SK-N-MC (cell line): ENCODE measurements at regions not wholly inside any gene's neighbourhood (a gene's known extent, or its start where the extent isn't known, plus 50 kb on each side); places are given as distances from the start of the nearest gene placed in this dataset.
"Not testable (repeated sequence)": the region's sequence is repeated elsewhere in the genome, so short reads cannot be mapped to it uniquely, and the experiment has no call there.

Experiments
- DNase-seq: peaks from one replicate; pipeline ENCODE4 v3.0.0-alpha.2; 2011; ENCODE audit warnings: low read depth, low spot score
- H3K27ac ChIP-seq: fragments of 200-600 bp; sonication (generic); 2 replicates; pipeline ENCODE4 v1.5.1; 2016; ENCODE audit warnings: mixed run types
- H3K36me3 ChIP-seq: fragments of 200-600 bp; sonication (generic); 2 replicates; pipeline ENCODE4 v1.6.1; 2017; ENCODE audit warnings: antibody characterized with exemption, low read length, mixed read lengths; ENCODE audit not compliant: insufficient read depth
- H3K4me3 ChIP-seq: fragments of 200-600 bp; sonication (generic); 2 replicates; pipeline ENCODE4 v1.5.1; 2016
- H3K9ac ChIP-seq: fragments of 200-600 bp; sonication (generic); 2 replicates; pipeline ENCODE4 v1.8.0; 2017; ENCODE audit warnings: mixed run types, mixed read lengths; ENCODE audit not compliant: insufficient read length
- H3K9me3 ChIP-seq: fragments of 200-600 bp; sonication (generic); 2 replicates; pipeline ENCODE4 v1.6.1; 2017; ENCODE audit warnings: low read depth, mild to moderate bottlenecking, antibody characterized with exemption, low read length, moderate library complexity, mixed read lengths
- EZH2 ChIP-seq: fragments of 200-600 bp; sonication (generic); IDR thresholded peaks from one replicate; pipeline ENCODE4 v1.6.1; 2017; ENCODE audit warnings: antibody characterized with exemption
- FOXP2 ChIP-seq: optimal IDR thresholded peaks from 2 replicates; pipeline ENCODE3; 2011; ENCODE audit warnings: mild to moderate bottlenecking, moderate library complexity; ENCODE audit not compliant: insufficient read depth; ENCODE audit errors: extremely low read length, control extremely low read depth
- POLR2AphosphoS5 ChIP-seq: IDR thresholded peaks from 2 replicates; pipeline ENCODE4 v1.6.1; 2012; ENCODE audit warnings: mild to moderate bottlenecking, low read depth, low read length, borderline replicate concordance

DNA sequence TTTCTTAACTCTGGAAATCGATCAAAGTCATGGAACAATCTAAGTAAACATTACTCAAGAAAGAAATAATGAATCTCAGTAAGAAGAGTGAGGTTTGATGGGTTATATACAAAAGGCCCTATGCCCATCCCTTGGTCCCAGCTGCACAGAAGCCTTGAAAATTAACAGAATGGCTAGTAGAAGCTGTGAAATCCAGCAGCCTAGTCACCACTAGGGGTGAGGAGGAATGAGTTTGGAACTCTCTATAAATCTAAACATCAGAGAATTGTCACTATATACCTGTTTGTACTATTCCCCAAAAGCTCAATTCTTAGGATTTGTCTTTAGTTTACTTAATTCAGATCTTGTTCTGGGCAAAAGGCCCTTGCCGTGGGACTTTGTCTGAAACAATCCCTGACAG lies 313.9 kb upstream of the GRID2 start:
- Histone ChIP-seq H3K27ac (no peak overlapping the region), H3K36me3 (no peaks in the 10 kb centered on the region), H3K4me3 (no peak overlapping the region), H3K9me3 (no peaks in the 10 kb centered on the region), H3K9ac (no peak overlapping the region)
- no peak for TF ChIP-seq EZH2
- TF ChIP-seq FOXP2 = no peak
- TF ChIP-seq POLR2AphosphoS5 = no peak
- DNase-seq = no peak

DNA sequence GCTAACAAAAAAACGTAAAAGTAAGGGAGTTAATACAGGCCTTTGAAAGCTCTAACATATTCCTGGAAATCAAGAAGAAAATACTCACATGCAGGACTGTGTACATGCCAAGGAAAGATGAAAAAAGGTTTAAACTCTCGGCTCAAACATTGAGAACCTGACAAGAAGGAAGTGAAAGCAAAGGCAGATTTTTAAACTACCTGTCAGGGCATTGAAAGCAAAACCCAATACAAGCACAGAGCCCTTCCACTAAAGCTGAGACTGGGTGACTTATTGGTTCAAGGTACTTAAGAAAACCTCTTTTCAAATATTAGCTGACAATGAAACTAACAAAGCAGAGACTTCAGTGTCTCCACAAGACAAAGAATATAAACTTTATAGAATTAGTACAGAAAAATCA lies 313.0 kb upstream of the GRID2 start:
- no peak overlapping the region for H3K9ac ChIP-seq
- H3K27ac ChIP-seq = no peak overlapping the region
- H3K36me3 ChIP-seq = no peaks in the 10 kb centered on the region
- no peak for TF ChIP-seq POLR2AphosphoS5
- no peak for TF ChIP-seq FOXP2
- no peak for TF ChIP-seq EZH2
- H3K4me3 ChIP-seq = no peak overlapping the region
- H3K9me3 ChIP-seq = no peaks in the 10 kb centered on the region
- no peak for DNase-seq

DNA sequence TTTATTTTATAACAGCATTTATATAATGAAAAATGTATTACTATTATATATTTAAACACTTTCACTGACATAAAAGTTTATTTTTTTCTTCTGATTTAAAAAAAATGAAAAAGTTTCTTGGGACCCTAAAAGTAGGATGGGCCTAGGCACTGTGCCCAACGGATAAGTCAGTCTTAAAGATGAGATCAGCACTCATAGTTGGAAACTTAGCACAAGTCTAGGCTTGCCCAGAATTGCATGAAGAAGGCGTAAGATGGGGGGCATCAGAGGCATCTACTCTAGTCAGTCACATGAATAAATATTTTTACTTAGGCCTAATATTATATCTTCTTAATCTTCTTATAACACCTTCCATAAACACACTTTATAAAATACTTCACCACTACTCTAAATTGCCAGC lies 306.7 kb upstream of the GRID2 start:
- H3K36me3 ChIP-seq = no peaks in the 10 kb centered on the region
- no peak overlapping the region for H3K4me3 ChIP-seq

DNA sequence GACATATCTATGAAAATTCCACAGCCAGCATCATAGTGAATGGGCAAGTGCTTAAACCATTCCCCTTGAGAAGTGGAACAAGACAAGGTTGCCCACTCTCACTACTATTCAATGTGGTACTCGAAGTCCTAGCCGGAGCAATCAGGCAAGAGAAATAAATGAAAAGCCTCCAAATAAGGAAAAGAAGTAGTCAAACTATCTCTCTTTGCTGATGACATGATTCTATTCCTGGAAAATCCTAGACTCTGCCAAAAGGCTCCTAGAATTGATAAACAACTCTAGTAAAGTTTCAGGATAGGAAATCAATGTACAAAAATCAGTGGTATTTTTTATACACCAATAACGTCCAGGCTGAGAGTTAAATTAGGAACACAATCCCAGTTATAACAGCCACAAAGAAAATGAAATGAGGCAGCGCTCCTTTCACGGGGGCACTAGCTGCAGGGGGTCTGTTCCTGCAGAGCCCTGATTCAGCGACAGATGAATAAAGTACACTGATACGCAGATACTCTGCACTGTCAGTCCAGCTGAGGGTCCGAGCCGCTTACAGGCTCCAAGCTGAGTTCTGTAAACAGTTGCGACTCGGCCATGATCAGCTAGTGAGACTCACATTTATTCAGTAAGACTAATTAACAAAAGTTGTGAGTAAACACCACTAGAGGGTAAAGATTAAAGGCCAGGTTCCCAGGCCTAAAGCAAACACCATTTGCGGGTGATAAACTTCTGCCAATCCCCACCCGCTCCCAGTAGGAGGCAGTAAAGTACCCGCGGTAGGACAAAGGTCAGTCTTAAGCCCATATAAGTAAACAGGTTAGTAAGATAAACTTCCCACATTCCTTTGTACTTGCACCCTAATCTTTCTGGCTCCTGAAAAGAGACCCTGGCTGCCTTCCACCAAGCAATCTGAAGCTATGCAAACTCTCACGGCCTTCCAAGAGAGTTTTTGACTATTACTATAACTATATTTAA lies 290.6 kb upstream of the GRID2 start:
- Histone ChIP-seq H3K9me3 (no peaks in the 10 kb centered on the region), H3K27ac (no peak overlapping the region), H3K4me3 (no peak overlapping the region), H3K36me3 (no peaks in the 10 kb centered on the region), H3K9ac (no peak overlapping the region)
- TF ChIP-seq EZH2 = no peak
- no peak for TF ChIP-seq POLR2AphosphoS5
- no peak for DNase-seq

More for the DNA sequence above, 306.7 kb upstream of the GRID2 start:
- no peaks in the 10 kb centered on the region for H3K9me3 ChIP-seq
- TF ChIP-seq FOXP2 (no peak), POLR2AphosphoS5 (no peak), EZH2 (no peak)
- H3K27ac ChIP-seq = no peak overlapping the region
- no peak overlapping the region for H3K9ac ChIP-seq
- no peak for DNase-seq

DNA sequence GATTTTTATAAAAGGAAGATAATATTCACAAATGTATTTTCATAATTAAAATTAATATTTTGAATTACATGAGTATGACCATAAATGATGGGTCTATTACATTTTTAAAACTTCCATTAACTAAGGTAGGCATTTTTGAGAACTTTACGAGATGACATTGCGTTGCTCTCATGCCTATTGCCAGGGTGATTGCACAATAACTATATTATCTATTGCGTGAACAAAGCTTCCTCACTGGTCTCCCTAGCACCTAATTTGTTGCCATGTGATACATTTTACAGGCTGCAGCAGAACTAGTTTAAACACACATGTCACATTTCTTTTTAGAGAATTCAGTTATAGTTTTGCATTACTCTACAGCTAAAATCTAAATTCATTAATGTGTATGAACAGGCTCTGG lies 289.7 kb upstream of the GRID2 start:
- no peak for DNase-seq
- no peaks in the 10 kb centered on the region for H3K9me3 ChIP-seq
- H3K9ac ChIP-seq = no peak overlapping the region
- H3K36me3 ChIP-seq = no peaks in the 10 kb centered on the region
- TF ChIP-seq EZH2 (no peak), FOXP2 (no peak), POLR2AphosphoS5 (no peak)
- H3K4me3 ChIP-seq = no peak overlapping the region
- H3K27ac ChIP-seq = no peak overlapping the region

DNA sequence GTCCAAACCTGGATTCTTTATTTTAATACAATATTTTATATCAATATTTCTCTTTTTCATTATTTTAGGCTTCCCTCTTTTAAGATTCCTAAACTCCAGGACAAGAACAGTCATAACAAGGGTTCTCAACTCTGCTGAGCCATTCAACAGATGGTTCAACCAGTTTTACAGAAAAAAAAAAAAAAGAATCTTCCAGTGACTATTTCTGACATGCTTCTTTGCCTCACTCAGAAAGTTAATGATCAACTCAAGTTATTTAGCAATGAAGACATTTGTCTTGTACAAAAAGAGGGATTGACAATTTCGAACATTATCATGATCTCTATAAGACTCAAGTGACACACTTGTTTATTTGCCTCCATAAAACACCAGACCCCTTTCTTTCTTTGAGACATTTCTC lies 282.6 kb upstream of the GRID2 start:
- no peak for TF ChIP-seq FOXP2
- no peak for TF ChIP-seq EZH2
- no peak for TF ChIP-seq POLR2AphosphoS5
- H3K9me3 ChIP-seq = no peaks in the 10 kb centered on the region
- no peak overlapping the region for H3K27ac ChIP-seq
- DNase-seq = no peak
- no peaks in the 10 kb centered on the region for H3K36me3 ChIP-seq
- no peak overlapping the region for H3K9ac ChIP-seq
- H3K4me3 ChIP-seq = no peak overlapping the region

DNA sequence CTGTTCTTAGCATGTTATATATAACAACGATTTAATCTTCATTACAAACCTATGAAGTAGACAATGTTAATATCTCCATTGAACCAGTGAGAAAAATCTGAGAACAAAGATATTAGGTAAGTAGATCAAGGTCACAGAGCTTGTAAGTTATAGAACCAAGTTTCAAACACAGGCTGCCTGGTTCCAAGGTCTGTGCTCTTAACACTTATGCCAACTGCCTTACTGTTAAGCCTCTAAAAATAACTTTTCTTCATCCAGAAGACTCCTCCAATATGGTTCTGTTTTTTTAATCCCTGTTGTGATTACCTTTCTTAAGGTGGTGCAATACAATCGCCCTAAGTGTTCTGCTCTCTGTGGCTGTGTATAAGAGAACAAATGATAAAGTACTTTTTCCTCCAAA lies 282.0 kb upstream of the GRID2 start:
- no peak for TF ChIP-seq EZH2
- TF ChIP-seq FOXP2 = no peak
- no peak for TF ChIP-seq POLR2AphosphoS5
- Histone ChIP-seq H3K27ac (no peak overlapping the region), H3K9ac (no peak overlapping the region), H3K36me3 (no peaks in the 10 kb centered on the region), H3K4me3 (no peak overlapping the region), H3K9me3 (no peaks in the 10 kb centered on the region)
- no peak for DNase-seq

DNA sequence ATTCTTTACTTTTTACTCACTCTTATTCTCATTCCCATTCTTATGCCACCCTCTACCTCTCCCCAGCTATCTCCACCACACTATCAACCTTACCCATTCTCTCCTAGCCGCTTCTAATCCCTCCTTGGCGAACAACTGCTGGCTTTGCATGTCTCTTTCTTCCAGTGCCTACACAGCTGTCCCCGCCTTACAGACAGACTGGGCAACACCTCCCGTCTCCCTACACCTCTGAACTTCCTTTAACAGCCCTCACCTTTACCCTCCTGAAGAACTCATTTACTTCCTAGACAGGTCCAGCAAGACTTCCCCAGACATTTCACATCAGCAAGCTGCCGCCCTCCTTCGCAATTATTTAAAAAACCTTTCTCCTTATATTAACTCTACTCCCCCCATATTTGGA lies 274.9 kb upstream of the GRID2 start:
- not testable (repeated sequence) for H3K4me3 ChIP-seq, H3K27ac ChIP-seq, DNase-seq, H3K9me3 ChIP-seq, H3K36me3 ChIP-seq, H3K9ac ChIP-seq

DNA sequence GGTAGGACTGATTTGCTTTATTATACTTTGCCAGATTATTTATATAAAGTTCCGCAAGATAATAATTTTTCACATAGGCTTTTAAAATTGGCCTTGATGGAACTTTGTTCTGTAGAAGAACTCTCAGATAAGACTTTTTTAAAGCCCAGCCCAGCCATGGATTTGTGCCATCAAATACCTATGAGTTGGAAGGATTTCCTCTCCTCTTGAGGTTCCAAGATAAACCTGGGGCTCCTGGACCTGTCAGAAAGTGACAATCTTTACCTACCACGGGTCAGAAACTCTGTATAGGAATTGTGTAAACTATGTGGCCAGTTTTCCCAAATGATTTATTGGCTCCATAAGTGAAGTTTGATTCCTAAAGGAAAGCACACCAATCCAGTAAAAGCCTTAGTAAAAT lies 271.9 kb upstream of the GRID2 start:
- Histone ChIP-seq H3K27ac (no peak overlapping the region), H3K9me3 (no peaks in the 10 kb centered on the region), H3K4me3 (no peak overlapping the region), H3K36me3 (no peaks in the 10 kb centered on the region), H3K9ac (no peak overlapping the region)
- no peak for TF ChIP-seq EZH2
- no peak for TF ChIP-seq FOXP2
- TF ChIP-seq POLR2AphosphoS5 = no peak
- no peak for DNase-seq

DNA sequence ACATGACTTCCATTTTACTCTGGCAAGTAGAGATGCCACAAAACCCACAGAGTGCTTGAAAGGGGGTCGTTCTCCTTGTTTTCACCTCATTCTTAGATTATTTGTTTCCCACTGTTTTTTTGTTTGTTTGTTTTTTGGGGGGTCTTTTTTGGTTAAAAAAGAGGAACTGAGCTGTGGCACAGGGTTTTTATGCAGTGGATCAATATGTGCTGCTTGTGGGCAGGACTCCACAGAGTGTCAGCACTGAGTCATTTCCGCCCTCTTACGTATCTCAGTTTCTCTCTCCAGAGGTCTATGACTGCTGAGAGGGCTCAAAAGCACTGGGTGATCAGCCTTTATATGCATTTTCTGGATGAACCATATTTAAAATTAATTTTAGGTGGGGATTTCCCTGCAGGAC lies 268.1 kb upstream of the GRID2 start:
- Histone ChIP-seq H3K9me3 (no peaks in the 10 kb centered on the region), H3K9ac (no peak overlapping the region), H3K36me3 (no peaks in the 10 kb centered on the region), H3K4me3 (no peak overlapping the region), H3K27ac (no peak overlapping the region)
- no peak for DNase-seq
- no peak for TF ChIP-seq EZH2
- no peak for TF ChIP-seq FOXP2
- no peak for TF ChIP-seq POLR2AphosphoS5
